ENCODE measurements at regions not wholly inside any gene's neighbourhood (a gene's known extent, or its start where the extent isn't known, plus 50 kb on each side); places are given as distances from the start of the nearest gene placed in this dataset.

- POLR2A ChIA-PET: no interaction called here
- Histone ChIP-seq H3K9ac (replicated peaks; ENCODE audit: extremely low read depth, insufficient read depth, low read length) (no peak overlapping the region), H3K9me1 (replicated peaks; ENCODE audit: control insufficient read depth, extremely low read depth, insufficient read depth, low read length) (no peaks in the 10 kb centered on the region), H3K79me2 (ENCODE audit: control insufficient read depth, insufficient read depth, low read length) (no peaks in the 10 kb centered on the region), H3K27me3 (ENCODE audit: control insufficient read depth in 2 of 2, insufficient read depth in 2 of 2, low read length in 2 of 2) (no peaks in the 10 kb centered on the region), H3K4me3 (replicated peaks in 1 of 3; ENCODE audit: insufficient read depth in 1 of 3, low read depth in 1 of 3, low read length in 3 of 3) (no peak overlapping the region), H3K4me1 (ENCODE audit: control insufficient read depth, extremely low read depth, insufficient read depth, low read length) (no peaks in the 10 kb centered on the region), H3K4me2 (ENCODE audit: insufficient read depth, low read length) (no peak overlapping the region), H4K20me1 (replicated peaks; ENCODE audit: control insufficient read depth, extremely low read depth, insufficient read depth, low read length) (no peaks in the 10 kb centered on the region), H2AFZ (ENCODE audit: low read depth, low read length) (no peak overlapping the region), H3K27ac (ENCODE audit: insufficient read depth, low read depth, low read length) (no peak overlapping the region), H3K9me3 (replicated peaks; ENCODE audit: control insufficient read depth, insufficient read depth, low read length) (no peaks in the 10 kb centered on the region), H3K36me3 (ENCODE audit: control insufficient read depth in 2 of 2, extremely low read depth in 1 of 2, insufficient read depth in 2 of 2, low read length in 2 of 2) (no peaks in the 10 kb centered on the region)
- BruUV-seq (replicated peaks): no TSS peak
- intact Hi-C loops (cut with micrococcal nuclease) (no loop called here), dilution Hi-C loops (cut with MboI; ENCODE audit: extremely low pct_ligation_motif_present, low sequenced_read_pairs) (no loop called here)
- TF ChIP-seq MAX (IDR thresholded peaks at IDR 0.05; ENCODE audit: insufficient read depth, insufficient read length) (no peak), POLR2AphosphoS5 (IDR thresholded peaks at IDR 0.05; ENCODE audit: insufficient read depth, low read depth, low read length) (no peak), POLR2A (IDR thresholded peaks at IDR 0.05; ENCODE audit: low read depth, low read length) (no peak), FOS (IDR thresholded peaks at IDR 0.05; ENCODE audit: borderline replicate concordance, insufficient read depth, low read length) (no peak), EZH2 (IDR thresholded peaks at IDR 0.05; ENCODE audit: borderline replicate concordance, low read depth, low read length, severe bottlenecking) (no peak), GATA2 (IDR thresholded peaks at IDR 0.05; ENCODE audit: insufficient read depth, insufficient read length, low read depth, low read length) (no peak), CTCF (IDR thresholded peaks at IDR 0.05; ENCODE audit: extremely low read depth in 1 of 2, insufficient read depth in 1 of 2, low read depth in 1 of 2, low read length in 2 of 2) (no peak)
- FAIRE-seq: no peak
- CTCF ChIA-PET: interaction anchor here (1.2 kb wide), 1 partner anchor 19 kb away, joined by 3 read pairs; no protein-coding TSS in a partner anchor
- DNase-seq (ENCODE audit: low read depth, low spot score): no peak
Measured at GRCh38 chr12:78712834-78713481, 151.6 kb upstream of the SYT1 start.
